PC-9 (cell line): ENCODE measurements at regions not wholly inside any gene's neighbourhood (a gene's known extent, or its start where the extent isn't known, plus 50 kb on each side); places are given as distances from the start of the nearest gene placed in this dataset.

Source experiments
- BruUV-seq: library from RNA; stranded (reverse); fragments of 400-500 nt; replicated peaks from 2 replicates; lab custom pipeline; 2021; lab: Mats Ljungman, UMichigan
- CTCF ChIA-PET: fragments of 300-600 bp; sonication (Branson Sonifier 250); formaldehyde crosslinking; loops from one replicate; lab custom pipeline; 2022; ENCODE audit warnings: antibody characterized with exemption; lab: Charles Lee
- POLR2A ChIA-PET: fragments of 300-600 bp; sonication (Branson Sonifier 250); formaldehyde crosslinking; loops from one replicate; lab custom pipeline; 2022; ENCODE audit warnings: antibody characterized with exemption; ENCODE audit not compliant: unreplicated experiment; lab: Charles Lee
- DNase-seq, 2 experiments: peaks; one replicate each; pipeline versions ENCODE4 v3.0.0 to v3.0.0-alpha.2; 2015 to 2022; ENCODE audit warnings: mixed read lengths in 1 of 2
- H2AFZ ChIP-seq: fragments of 200-600 bp; sonication (generic); 2 replicates; pipeline ENCODE4 v1.8.1; 2017; ENCODE audit warnings: antibody characterized with exemption
- H3F3A ChIP-seq: fragments of 200-600 bp; sonication (generic); 2 replicates; pipeline ENCODE4 v1.8.1; 2017; ENCODE audit warnings: antibody characterized with exemption, mild to moderate bottlenecking, low read depth; ENCODE audit not compliant: insufficient read depth
- H3K27ac ChIP-seq: fragments of 200-600 bp; sonication (generic); 2 replicates; pipeline ENCODE4 v1.6.1; 2016; ENCODE audit warnings: mixed run types
- H3K27me3 ChIP-seq: fragments of 200-600 bp; sonication (generic); 2 replicates; pipeline ENCODE4 v1.6.1; 2016; ENCODE audit warnings: low read depth, mixed run types; ENCODE audit not compliant: insufficient read depth
- H3K36me3 ChIP-seq: fragments of 200-600 bp; sonication (generic); 2 replicates; pipeline ENCODE4 v1.6.1; 2016; ENCODE audit warnings: low read depth, mixed run types
- H3K4me1 ChIP-seq: fragments of 200-600 bp; sonication (generic); replicated peaks from 2 replicates; pipeline ENCODE4 v1.6.1; 2016; ENCODE audit warnings: mixed run types; ENCODE audit not compliant: insufficient read depth
- H3K4me2 ChIP-seq: fragments of 200-600 bp; sonication (generic); 2 replicates; pipeline ENCODE4 v1.6.1; 2017; ENCODE audit warnings: mixed run types
- H3K4me3 ChIP-seq: fragments of 200-600 bp; sonication (generic); 2 replicates; pipeline ENCODE4 v1.6.1; 2016; ENCODE audit warnings: mixed run types
- H3K79me2 ChIP-seq: fragments of 200-600 bp; sonication (generic); 2 replicates; pipeline ENCODE4 v1.6.1; 2017; ENCODE audit warnings: low read depth, mixed run types
- H3K9me2 ChIP-seq: fragments of 200-600 bp; sonication (generic); 2 replicates; pipeline ENCODE4 v1.8.1; 2017; ENCODE audit warnings: mild to moderate bottlenecking; ENCODE audit not compliant: insufficient read depth
- H3K9me3 ChIP-seq: fragments of 200-600 bp; sonication (generic); 2 replicates; pipeline ENCODE4 v1.8.1; 2016; ENCODE audit warnings: low read depth; ENCODE audit not compliant: insufficient read depth
- H4K20me1 ChIP-seq: fragments of 200-600 bp; sonication (generic); 2 replicates; pipeline ENCODE4 v1.8.1; 2017; ENCODE audit not compliant: insufficient read depth
- CTCF ChIP-seq: fragments of 200-600 bp; sonication (generic); conservative IDR thresholded peaks from 2 replicates; pipeline ENCODE4 v1.6.1; 2017; ENCODE audit warnings: mixed run types, antibody characterized with exemption, mild to moderate bottlenecking, moderate library complexity
- EZH2 ChIP-seq: fragments of 200-600 bp; sonication (generic); IDR thresholded peaks from 2 replicates; pipeline ENCODE4 v1.8.0; 2017; ENCODE audit warnings: antibody characterized with exemption, low read depth
- intact Hi-C: fragments of 100-400 bp; cut with micrococcal nuclease; formaldehyde crosslinking; loops from one replicate; pipeline ENCODE4 v1.10.0; 2022; ENCODE audit not compliant: unreplicated experiment

DNA sequence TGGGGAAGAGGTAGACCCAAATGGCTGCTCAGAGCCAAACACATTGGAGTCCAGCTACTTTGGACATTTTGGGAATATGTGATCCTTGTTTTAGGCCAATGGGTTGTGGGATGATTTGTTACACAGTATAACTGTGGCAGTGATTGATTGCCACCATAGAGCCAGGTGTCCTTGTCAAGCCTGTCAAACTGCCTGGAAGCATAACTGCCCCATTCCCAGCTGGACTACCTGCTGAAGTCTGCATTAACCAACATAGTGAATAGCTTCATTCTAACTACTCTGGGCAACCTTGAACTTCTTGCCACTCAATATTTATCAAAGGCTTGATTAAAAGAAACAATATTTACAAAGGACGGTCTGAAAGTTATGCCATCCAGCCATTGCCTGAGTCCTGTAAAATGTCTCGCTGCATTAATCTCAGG is 164.7 kb downstream of the LINC00237 start:
- no peak overlapping the region for H2AFZ ChIP-seq
- H3F3A ChIP-seq = no peaks in the 10 kb centered on the region
- no peak for DNase-seq
- H3K4me2 ChIP-seq = no peak overlapping the region
- BruUV-seq = no TSS peak
- CTCF ChIA-PET = no interaction called here
- H4K20me1 ChIP-seq = no peaks in the 10 kb centered on the region
- no peak for TF ChIP-seq EZH2
- no peak for TF ChIP-seq CTCF
- no peaks in the 10 kb centered on the region for H3K9me3 ChIP-seq
- intact Hi-C loops = no loop called here
- POLR2A ChIA-PET = no interaction called here
- H3K36me3 ChIP-seq = no peaks in the 10 kb centered on the region
- H3K9me2 ChIP-seq = no peaks in the 10 kb centered on the region
- no peaks in the 10 kb centered on the region for H3K4me1 ChIP-seq
- no peaks in the 10 kb centered on the region for H3K79me2 ChIP-seq
- H3K4me3 ChIP-seq = no peak overlapping the region
- no peak overlapping the region for H3K27ac ChIP-seq
- H3K27me3 ChIP-seq = peaks cover 25% of the 10 kb centered on the region; the same call in 1 of the 2 replicates

GRCh38 chr20:20939006-20939405 is 167.2 kb downstream of the LINC00237 start:
- intact Hi-C loops = no loop called here
- Histone ChIP-seq H3K36me3 (no peaks in the 10 kb centered on the region), H3F3A (no peaks in the 10 kb centered on the region), H3K27me3 (peaks cover 38% of the 10 kb centered on the region), H3K27ac (no peak overlapping the region), H3K79me2 (no peaks in the 10 kb centered on the region), H4K20me1 (no peaks in the 10 kb centered on the region), H3K4me2 (no peak overlapping the region), H3K9me2 (no peaks in the 10 kb centered on the region), H3K9me3 (no peaks in the 10 kb centered on the region), H3K4me1 (no peaks in the 10 kb centered on the region), H2AFZ (no peak overlapping the region), H3K4me3 (no peak overlapping the region)
- no TSS peak for BruUV-seq
- TF ChIP-seq CTCF (no peak), EZH2 (no peak)
- DNase-seq = no peak
- POLR2A ChIA-PET = no interaction called here
- CTCF ChIA-PET = no interaction called here

- Histone ChIP-seq H3K79me2 (no peaks in the 10 kb centered on the region), H4K20me1 (no peaks in the 10 kb centered on the region), H3K4me1 (no peaks in the 10 kb centered on the region), H3K4me2 (no peak overlapping the region), H3F3A (no peaks in the 10 kb centered on the region), H3K27me3 (peaks cover 42% of the 10 kb centered on the region), H3K9me2 (no peaks in the 10 kb centered on the region), H3K4me3 (no peak overlapping the region), H3K27ac (no peak overlapping the region), H3K36me3 (no peaks in the 10 kb centered on the region), H2AFZ (no peak overlapping the region), H3K9me3 (no peaks in the 10 kb centered on the region)
- ChIA-PET CTCF (no interaction called here), POLR2A (no interaction called here)
- no peak for DNase-seq
- TF ChIP-seq EZH2 = no peak
- no peak for TF ChIP-seq CTCF
- intact Hi-C loops = no loop called here
- no TSS peak for BruUV-seq
These were observed 167.6 kb downstream of the LINC00237 start for GRCh38 chr20:20938599-20938998.
